OCI-LY7 (cell line): ENCODE measurements at regions not wholly inside any gene's neighbourhood (a gene's known extent, or its start where the extent isn't known, plus 50 kb on each side); places are given as distances from the start of the nearest gene placed in this dataset.

Source experiments
- BruUV-seq: library from RNA; stranded (reverse); fragments of 400-500 nt; replicated peaks from 2 replicates; lab custom pipeline; 2021; lab: Mats Ljungman, UMichigan
- CTCF ChIA-PET: fragments of 300-600 bp; sonication (Branson Sonifier 250); formaldehyde crosslinking; loops from one replicate; lab custom pipeline; 2022; ENCODE audit warnings: antibody characterized with exemption; ENCODE audit not compliant: unreplicated experiment; lab: Charles Lee
- POLR2A ChIA-PET: fragments of 300-600 bp; sonication (Branson Sonifier 250); formaldehyde crosslinking; loops from one replicate; lab custom pipeline; 2022; ENCODE audit warnings: antibody characterized with exemption; lab: Charles Lee
- DNase-seq: peaks from one replicate; pipeline ENCODE4 v3.0.0-alpha.2; 2015; ENCODE audit warnings: low spot score
- H2AFZ ChIP-seq: fragments of 200-600 bp; sonication (generic), shearing (Covaris generic); 2 replicates; pipeline ENCODE4 v1.6.1; 2014; ENCODE audit warnings: mild to moderate bottlenecking, antibody characterized with exemption, low read length, moderate library complexity
- H3K27ac ChIP-seq: fragments of 200-600 bp; sonication (generic); 2 replicates; pipeline ENCODE4 v1.5.1; 2014; ENCODE audit warnings: mixed run types, low read depth, mild to moderate bottlenecking, moderate library complexity, low read length, inconsistent platforms; ENCODE audit not compliant: poor library complexity, severe bottlenecking
- H3K36me3 ChIP-seq: fragments of 200-600 bp; sonication (generic); 2 replicates; pipeline ENCODE4 v1.6.1; 2014; ENCODE audit warnings: mild to moderate bottlenecking, antibody characterized with exemption, low read length, moderate library complexity, mixed read lengths; ENCODE audit not compliant: insufficient read depth
- H3K4me1 ChIP-seq: fragments of 200-600 bp; sonication (generic); 2 replicates; pipeline ENCODE4 v1.5.1; 2014; ENCODE audit warnings: mild to moderate bottlenecking, low read length; ENCODE audit not compliant: insufficient read depth, poor library complexity, severe bottlenecking
- H3K4me2 ChIP-seq: fragments of 200-600 bp; sonication (generic); 2 replicates; pipeline ENCODE4 v1.6.1; 2014; ENCODE audit warnings: mild to moderate bottlenecking, low read length
- H3K4me3 ChIP-seq: fragments of 200-600 bp; sonication (generic); 2 replicates; pipeline ENCODE4 v1.5.1; 2014; ENCODE audit warnings: mild to moderate bottlenecking, low read depth, low read length; ENCODE audit not compliant: poor library complexity, severe bottlenecking
- H3K79me2 ChIP-seq: fragments of 200-600 bp; sonication (generic); 2 replicates; pipeline ENCODE4 v1.6.1; 2016; ENCODE audit warnings: low read depth, mild to moderate bottlenecking, low read length, moderate library complexity, mixed read lengths; ENCODE audit not compliant: insufficient read depth
- H3K9me2 ChIP-seq: fragments of 200-600 bp; sonication (generic); 2 replicates; pipeline ENCODE4 v1.6.1; 2016; ENCODE audit warnings: mild to moderate bottlenecking, low read length, mixed read lengths; ENCODE audit not compliant: insufficient read depth
- H3K9me3 ChIP-seq: fragments of 200-600 bp; sonication (generic); 2 replicates; pipeline ENCODE4 v1.6.1; 2014; ENCODE audit warnings: mild to moderate bottlenecking, mixed run types, low read length, mixed read lengths
- H4K20me1 ChIP-seq: fragments of 200-600 bp; sonication (generic); 2 replicates; pipeline ENCODE4 v1.6.1; 2014; ENCODE audit warnings: mild to moderate bottlenecking, antibody characterized with exemption, low read length, moderate library complexity, mixed read lengths; ENCODE audit not compliant: insufficient read depth
- EZH2phosphoT487 ChIP-seq: fragments of 200-600 bp; sonication (generic); IDR thresholded peaks from 2 replicates; pipeline ENCODE4 v1.6.1; 2018; ENCODE audit warnings: low read depth, borderline replicate concordance, mild to moderate bottlenecking, mixed run types, antibody characterized with exemption, low read length, moderate library complexity, mixed read lengths
- intact Hi-C: fragments of 100-400 bp; cut with micrococcal nuclease; formaldehyde crosslinking; loops from one replicate; pipeline ENCODE4 v1.10.0; 2022; ENCODE audit not compliant: unreplicated experiment
- TF ChIP-seq, protein P1 (sequence below): fragments of 200-600 bp; sonication (generic); conservative IDR thresholded peaks from 2 replicates; pipeline ENCODE4 v1.5.1; 2014; ENCODE audit warnings: mild to moderate bottlenecking, antibody characterized with exemption, low read length, moderate library complexity, mixed read lengths

DNA sequence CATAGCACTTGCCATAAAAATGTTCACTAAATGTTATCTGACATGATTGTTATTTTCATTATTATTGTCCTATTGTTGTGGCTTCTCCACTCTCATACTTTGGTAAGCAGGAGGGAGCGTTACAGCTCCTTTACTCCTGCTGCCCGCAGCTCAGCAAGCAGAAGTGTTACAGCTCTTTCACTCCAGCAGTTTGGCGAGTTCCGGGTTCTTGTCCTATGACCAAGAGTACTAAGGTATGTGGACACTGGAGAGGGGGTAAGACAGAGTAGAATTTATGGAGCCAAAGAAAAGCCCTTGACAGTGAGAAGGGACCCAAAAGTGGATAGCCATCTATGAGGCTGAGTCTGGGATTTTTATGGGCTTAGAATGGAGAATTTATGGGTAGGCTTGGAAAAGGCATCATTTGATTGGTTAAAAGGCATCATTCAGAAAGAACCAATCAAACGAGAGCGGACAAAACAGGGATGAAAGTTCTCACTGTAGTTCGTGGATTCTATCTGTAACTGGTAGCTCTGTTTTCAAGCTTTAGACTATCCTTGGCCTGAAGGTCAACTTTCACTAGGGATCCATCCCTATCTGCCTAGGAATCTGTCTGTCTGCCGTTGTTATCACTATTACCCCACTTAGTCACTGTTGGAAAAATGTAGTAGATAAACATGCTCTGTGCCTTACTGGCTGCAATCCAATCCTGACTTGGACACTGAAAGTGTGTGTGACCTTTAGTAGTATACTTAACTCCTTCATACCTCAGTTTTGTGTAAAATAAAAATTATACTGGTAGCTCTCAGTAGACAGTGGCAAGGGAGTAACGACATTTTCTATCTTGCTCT is 545.6 kb upstream of the LCORL start:
- CTCF ChIA-PET, result no interaction called here

DNA sequence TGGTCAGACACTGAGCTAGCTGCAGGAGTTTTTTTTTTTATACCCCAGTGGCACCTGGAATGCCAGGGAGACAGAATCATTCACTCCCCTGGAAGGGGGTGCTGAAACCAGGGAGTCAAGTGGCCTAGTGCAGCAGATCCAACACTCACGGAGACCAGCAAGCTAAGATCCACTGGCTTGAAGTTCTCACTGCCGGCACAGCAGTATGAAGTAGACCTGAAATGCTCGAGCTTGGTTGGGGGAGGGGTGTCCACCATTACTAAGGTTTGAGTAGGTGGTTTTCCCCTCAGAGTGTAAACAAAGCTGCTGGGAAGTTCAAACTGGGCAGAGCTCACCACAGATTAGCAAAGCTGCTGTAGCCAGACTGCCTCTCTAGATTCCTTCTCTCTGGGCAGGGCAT is 537.9 kb upstream of the LCORL start:
- ChIA-PET CTCF (no interaction called here), POLR2A (interaction anchor here (0.6 to 0.8 kb wide), 2 partner anchors 35 to 99 kb away, joined by 3 read pairs; no protein-coding TSS in a partner anchor)
- no peak for DNase-seq
- Histone ChIP-seq H4K20me1 (no peaks in the 10 kb centered on the region), H3K9me2 (no peaks in the 10 kb centered on the region), H3K36me3 (no peaks in the 10 kb centered on the region), H3K4me3 (no peak overlapping the region), H3K27ac (no peak overlapping the region), H3K9me3 (no peaks in the 10 kb centered on the region), H3K4me2 (no peak overlapping the region), H2AFZ (no peak overlapping the region), H3K79me2 (no peaks in the 10 kb centered on the region), H3K4me1 (no peaks in the 10 kb centered on the region)
- no peak for TF ChIP-seq EZH2phosphoT487
- TF ChIP-seq, protein P1, sequence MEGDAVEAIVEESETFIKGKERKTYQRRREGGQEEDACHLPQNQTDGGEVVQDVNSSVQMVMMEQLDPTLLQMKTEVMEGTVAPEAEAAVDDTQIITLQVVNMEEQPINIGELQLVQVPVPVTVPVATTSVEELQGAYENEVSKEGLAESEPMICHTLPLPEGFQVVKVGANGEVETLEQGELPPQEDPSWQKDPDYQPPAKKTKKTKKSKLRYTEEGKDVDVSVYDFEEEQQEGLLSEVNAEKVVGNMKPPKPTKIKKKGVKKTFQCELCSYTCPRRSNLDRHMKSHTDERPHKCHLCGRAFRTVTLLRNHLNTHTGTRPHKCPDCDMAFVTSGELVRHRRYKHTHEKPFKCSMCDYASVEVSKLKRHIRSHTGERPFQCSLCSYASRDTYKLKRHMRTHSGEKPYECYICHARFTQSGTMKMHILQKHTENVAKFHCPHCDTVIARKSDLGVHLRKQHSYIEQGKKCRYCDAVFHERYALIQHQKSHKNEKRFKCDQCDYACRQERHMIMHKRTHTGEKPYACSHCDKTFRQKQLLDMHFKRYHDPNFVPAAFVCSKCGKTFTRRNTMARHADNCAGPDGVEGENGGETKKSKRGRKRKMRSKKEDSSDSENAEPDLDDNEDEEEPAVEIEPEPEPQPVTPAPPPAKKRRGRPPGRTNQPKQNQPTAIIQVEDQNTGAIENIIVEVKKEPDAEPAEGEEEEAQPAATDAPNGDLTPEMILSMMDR, result no peak
- intact Hi-C loops, result no loop called here
- BruUV-seq, result no TSS peak

More for the DNA sequence above, 545.6 kb upstream of the LCORL start:
- Histone ChIP-seq H3K79me2 (no peaks in the 10 kb centered on the region), H3K4me1 (no peaks in the 10 kb centered on the region), H3K4me2 (no peak overlapping the region), H3K27ac (no peak overlapping the region), H3K4me3 (no peak overlapping the region), H3K9me2 (no peaks in the 10 kb centered on the region), H2AFZ (no peak overlapping the region), H3K9me3 (no peaks in the 10 kb centered on the region), H4K20me1 (no peaks in the 10 kb centered on the region), H3K36me3 (no peaks in the 10 kb centered on the region)
- BruUV-seq, result no TSS peak
- POLR2A ChIA-PET, result interaction anchor here (0.6 kb wide), 1 partner anchor 668 kb away, joined by 3 read pairs; no protein-coding TSS in a partner anchor
- no peak for TF ChIP-seq EZH2phosphoT487
- TF ChIP-seq, protein P1, result no peak
- intact Hi-C loops, result no loop called here
- no peak for DNase-seq

DNA sequence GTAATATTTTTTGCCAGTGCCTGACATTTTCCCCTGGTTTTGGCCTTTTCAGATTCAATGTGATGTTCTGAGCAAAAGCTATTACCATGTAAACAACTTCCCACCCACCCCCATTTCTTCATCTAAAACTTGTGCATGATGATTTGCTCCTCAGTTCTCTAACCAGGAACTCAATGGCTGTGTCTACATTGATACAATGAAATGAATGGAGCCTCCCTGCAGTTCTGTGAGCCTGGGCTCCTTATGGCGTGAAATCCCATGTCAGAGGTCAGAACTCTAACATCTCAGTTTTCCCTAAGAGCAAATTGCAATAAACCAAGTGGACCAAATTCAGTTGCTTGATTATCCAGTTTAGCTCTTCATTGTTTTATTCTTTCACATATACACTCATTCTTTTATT is 534.8 kb upstream of the LCORL start:
- intact Hi-C loops, result no loop called here
- no peak for DNase-seq
- Histone ChIP-seq H3K9me3 (no peaks in the 10 kb centered on the region), H4K20me1 (no peaks in the 10 kb centered on the region), H2AFZ (no peak overlapping the region), H3K36me3 (no peaks in the 10 kb centered on the region), H3K27ac (no peak overlapping the region), H3K4me1 (no peaks in the 10 kb centered on the region), H3K4me2 (no peak overlapping the region), H3K4me3 (no peak overlapping the region), H3K9me2 (no peaks in the 10 kb centered on the region), H3K79me2 (no peaks in the 10 kb centered on the region)
- POLR2A ChIA-PET, result interaction anchor here (0.6 to 0.7 kb wide), 2 partner anchors 82 to 379 kb away, joined by 3 to 4 read pairs; no protein-coding TSS in a partner anchor
- no TSS peak for BruUV-seq
- TF ChIP-seq EZH2phosphoT487, result no peak
- TF ChIP-seq, protein P1, result no peak
- CTCF ChIA-PET, result no interaction called here
